A549 (cell line): ENCODE measurements at regions not wholly inside any gene's neighbourhood (a gene's known extent, or its start where the extent isn't known, plus 50 kb on each side); places are given as distances from the start of the nearest gene placed in this dataset.

Experiments
- ATAC-seq, 2 experiments: fragments of 200-7000 bp in 1 of 2; fragments of >200 bp in 1 of 2; cut with Nextera tagmentation in 1 of 2; cut with Tn5 transposase in 1 of 2; 3 replicates each; pipeline versions ENCODE4 v1.8.0 to v1.9.1; 2018 to 2020; ENCODE audit warnings: mild to moderate bottlenecking in 1 of 2, moderate library complexity in 1 of 2
- CTCF ChIA-PET: fragments of 300-600 bp; sonication (Branson Sonifier 250); formaldehyde crosslinking; extraction: SDS; loops from one replicate; lab custom pipeline; 2021; ENCODE audit warnings: antibody characterized with exemption, inconsistent platforms; lab: Yijun Ruan, JAX
- POLR2A ChIA-PET: fragments of 350-600 bp; formaldehyde crosslinking; extraction: SDS; loops from one replicate; lab custom pipeline; 2021; ENCODE audit warnings: antibody characterized with exemption, inconsistent platforms; lab: Yijun Ruan, JAX
- DNase-seq, 2 experiments: peaks; one replicate each; pipeline versions ENCODE4 v3.0.0 to v3.0.0-alpha.2; 2011 to 2016; ENCODE audit warnings: low read depth in 1 of 2, low spot score in 1 of 2
- FAIRE-seq: peaks from 2 replicates; lab custom pipeline; 2011; peaks lifted over from hg19 to GRCh38; lab: Jason Lieb, UNC
- H3K27ac ChIP-seq, 2 experiments: fragments of >200 bp; sonication (Bioruptor Twin); formaldehyde crosslinking; 3 replicates each; pipeline ENCODE4 v1.5.1; 2016 to 2017
- H3K4me1 ChIP-seq: fragments of >200 bp; sonication (Bioruptor Twin); formaldehyde crosslinking; 3 replicates; pipeline ENCODE4 v1.6.1; 2016
- H3K4me2 ChIP-seq: fragments of >200 bp; sonication (Bioruptor Twin); formaldehyde crosslinking; 3 replicates; pipeline ENCODE4 v1.6.1; 2016
- H3K4me3 ChIP-seq: fragments of >200 bp; sonication (Bioruptor Twin); formaldehyde crosslinking; 3 replicates; pipeline ENCODE4 v1.5.1; 2016
- H3K9me3 ChIP-seq: fragments of >200 bp; sonication (Bioruptor Twin); formaldehyde crosslinking; 3 replicates; pipeline ENCODE4 v1.6.1; 2016
- CBX2 ChIP-seq: fragments of 200-600 bp; sonication (generic); IDR thresholded peaks from 2 replicates; pipeline ENCODE4 v1.6.1; 2016; ENCODE audit warnings: low read depth, mild to moderate bottlenecking, borderline replicate concordance
- CEBPB ChIP-seq, 2 experiments: fragments of >200 bp in 1 of 2; sonication (Bioruptor Twin) in 1 of 2; formaldehyde crosslinking in 1 of 2; IDR thresholded peaks; 2 replicates each; pipeline ENCODE4 v1.6.1; 2012 to 2016
- CHD2 ChIP-seq: fragments of 150-350 bp; IDR thresholded peaks from 2 replicates; pipeline ENCODE4 v1.6.1; 2014; ENCODE audit warnings: low read length; ENCODE audit not compliant: partially characterized antibody
- CHD4 ChIP-seq: fragments of 200-600 bp; sonication (generic); IDR thresholded peaks from 2 replicates; pipeline ENCODE4 v1.6.1; 2016; ENCODE audit warnings: antibody characterized with exemption, mild to moderate bottlenecking, borderline replicate concordance
- EHF ChIP-seq: fragments of 250-450 bp; sonication (Bioruptor Pico); IDR thresholded peaks from 2 replicates; pipeline ENCODE4 v1.5.0; 2020; ENCODE audit warnings: mild to moderate bottlenecking
- ESRRA ChIP-seq: fragments of 150-350 bp; IDR thresholded peaks from 2 replicates; pipeline ENCODE4 v1.6.1; 2014; ENCODE audit warnings: mild to moderate bottlenecking, low read length, borderline replicate concordance
- FOSB ChIP-seq: fragments of 250-450 bp; sonication (Bioruptor Pico); IDR thresholded peaks from 2 replicates; pipeline ENCODE4 v1.5.0; 2020; ENCODE audit warnings: mild to moderate bottlenecking, moderate library complexity
- GATA3 ChIP-seq: IDR thresholded peaks from 2 replicates; pipeline ENCODE4 v1.6.1; 2012; ENCODE audit warnings: borderline replicate concordance
- HOXB5 ChIP-seq: fragments of 250-450 bp; sonication (Bioruptor Pico); IDR thresholded peaks from 2 replicates; pipeline ENCODE4 v1.5.0; 2020; ENCODE audit warnings: mild to moderate bottlenecking, moderate library complexity
- JUN ChIP-seq, 2 experiments: fragments of >200 bp; sonication (Bioruptor Twin); formaldehyde crosslinking; IDR thresholded peaks; 2 replicates in 1 of 2; 3 replicates in 1 of 2; pipeline ENCODE4 v1.6.1; 2016 to 2017
- MAFK ChIP-seq: fragments of 450-650 bp; IDR thresholded peaks from 2 replicates; pipeline ENCODE4 v1.6.1; 2014; ENCODE audit not compliant: partially characterized antibody
- MAX ChIP-seq: IDR thresholded peaks from 2 replicates; pipeline ENCODE4 v1.6.1; 2012
- NPAS2 ChIP-seq: fragments of 250-450 bp; sonication (Bioruptor Pico); IDR thresholded peaks from 2 replicates; pipeline ENCODE4 v1.8.0; 2022; ENCODE audit warnings: mild to moderate bottlenecking, moderate library complexity, borderline replicate concordance
- RAD21 ChIP-seq, 2 experiments: fragments of >200 bp in 1 of 2; sonication (Bioruptor Twin) in 1 of 2; formaldehyde crosslinking in 1 of 2; IDR thresholded peaks in 1 of 2; conservative IDR thresholded peaks in 1 of 2; 2 replicates in 1 of 2; 3 replicates in 1 of 2; pipeline ENCODE4 v1.6.1; 2012 to 2018; ENCODE audit warnings: inconsistent platforms in 1 of 2
- RCOR1 ChIP-seq: fragments of 150-350 bp; IDR thresholded peaks from 2 replicates; pipeline ENCODE4 v1.6.1; 2014; ENCODE audit warnings: antibody characterized with exemption, low read length, low read depth
- RFX5 ChIP-seq: fragments of 450-650 bp; IDR thresholded peaks from 2 replicates; pipeline ENCODE4 v1.7.1; 2014; ENCODE audit warnings: antibody characterized with exemption, mild to moderate bottlenecking, moderate library complexity
- RNF2 ChIP-seq: fragments of 200-600 bp; sonication (generic); IDR thresholded peaks from 2 replicates; pipeline ENCODE4 v1.6.1; 2016; ENCODE audit warnings: low read depth, mild to moderate bottlenecking, antibody characterized with exemption, moderate library complexity, borderline replicate concordance
- ZFP36 ChIP-seq: fragments of 450-650 bp; IDR thresholded peaks from 2 replicates; pipeline ENCODE4 v1.6.1; 2014; ENCODE audit warnings: borderline replicate concordance; ENCODE audit not compliant: partially characterized antibody
- WGBS: methylation state at CpG from one replicate; pipeline ENCODE4 v1.1.6; 2017; ENCODE audit errors: missing lambda C conversion rate; 5-methylcytosine and 5-hydroxymethylcytosine counted together
- TF ChIP-seq, protein P1 (sequence below): IDR thresholded peaks from 2 replicates; pipeline ENCODE4 v1.6.1; 2012
- TF ChIP-seq, protein P2 (sequence below): fragments of 200-600 bp; sonication (generic); IDR thresholded peaks from 2 replicates; pipeline ENCODE4 v1.6.1; 2016; ENCODE audit warnings: antibody characterized with exemption, mild to moderate bottlenecking, moderate library complexity
- TF ChIP-seq, protein P3 (sequence below): IDR thresholded peaks from 2 replicates; pipeline ENCODE4 v1.6.1; 2012; ENCODE audit warnings: low read depth, borderline replicate concordance

DNA sequence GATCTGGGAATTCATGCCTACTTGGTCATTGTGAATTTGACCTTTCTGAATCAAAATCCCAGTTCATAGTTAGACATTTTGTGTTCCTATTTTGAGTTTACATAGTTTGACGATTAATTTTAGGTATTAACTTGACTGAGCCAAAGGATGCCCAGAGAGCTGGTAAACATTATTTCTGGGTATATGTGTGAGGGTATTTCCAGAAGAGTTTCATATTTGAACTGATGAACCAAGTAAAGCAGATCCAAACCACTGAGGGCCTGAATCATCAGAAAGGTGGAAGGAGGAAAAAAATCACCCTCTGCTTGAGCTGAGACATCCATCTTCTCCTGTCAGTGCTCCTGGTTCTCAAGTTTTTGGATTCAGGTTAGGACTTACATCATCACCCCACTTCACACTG lies 116.6 kb downstream of the CYSLTR2 start:
- Histone ChIP-seq H3K4me2 (no peak overlapping the region), H3K9me3 (no peaks in the 10 kb centered on the region; the same call in 2 of the 3 replicates), H3K27ac (no peak overlapping the region; a peak in 1 of 6 replicates)
- no peak for DNase-seq
- TF ChIP-seq, protein P1, sequence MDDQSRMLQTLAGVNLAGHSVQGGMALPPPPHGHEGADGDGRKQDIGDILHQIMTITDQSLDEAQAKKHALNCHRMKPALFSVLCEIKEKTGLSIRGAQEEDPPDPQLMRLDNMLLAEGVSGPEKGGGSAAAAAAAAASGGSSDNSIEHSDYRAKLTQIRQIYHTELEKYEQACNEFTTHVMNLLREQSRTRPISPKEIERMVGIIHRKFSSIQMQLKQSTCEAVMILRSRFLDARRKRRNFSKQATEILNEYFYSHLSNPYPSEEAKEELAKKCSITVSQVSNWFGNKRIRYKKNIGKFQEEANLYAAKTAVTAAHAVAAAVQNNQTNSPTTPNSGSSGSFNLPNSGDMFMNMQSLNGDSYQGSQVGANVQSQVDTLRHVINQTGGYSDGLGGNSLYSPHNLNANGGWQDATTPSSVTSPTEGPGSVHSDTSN = no peak
- no peak for TF ChIP-seq FOSB (CRISPR knock-in tag)
- TF ChIP-seq MAX = no peak
- no peak for TF ChIP-seq RNF2
- no peak for TF ChIP-seq HOXB5
- no peak for TF ChIP-seq GATA3
- TF ChIP-seq CEBPB (IDR thresholded peaks at IDR 0.05) = no peak
- no peak for TF ChIP-seq CHD4
- TF ChIP-seq, all 56 proteins: peak for 0
- ChIA-PET CTCF (interaction anchor here (0.9 to 9.7 kb wide), 6 partner anchors 10 to 732 kb away, joined by 3 to 141 read pairs (median 7); partner anchors contain the start of gene NUDT15), POLR2A (no interaction called here)
- ATAC-seq (no peak), FAIRE-seq (no peak)
- Histone ChIP-seq H3K4me1 (no peaks in the 10 kb centered on the region), H3K4me3 (no peak overlapping the region)
- 88% methylated on average over 1 of the region's 1 CpG for WGBS

- no peak for TF ChIP-seq ZFP36
- TF ChIP-seq EHF (CRISPR knock-in tag) = no peak
- no peak for TF ChIP-seq ESRRA
- no peak for TF ChIP-seq FOSB (CRISPR knock-in tag)
- TF ChIP-seq, protein P2, sequence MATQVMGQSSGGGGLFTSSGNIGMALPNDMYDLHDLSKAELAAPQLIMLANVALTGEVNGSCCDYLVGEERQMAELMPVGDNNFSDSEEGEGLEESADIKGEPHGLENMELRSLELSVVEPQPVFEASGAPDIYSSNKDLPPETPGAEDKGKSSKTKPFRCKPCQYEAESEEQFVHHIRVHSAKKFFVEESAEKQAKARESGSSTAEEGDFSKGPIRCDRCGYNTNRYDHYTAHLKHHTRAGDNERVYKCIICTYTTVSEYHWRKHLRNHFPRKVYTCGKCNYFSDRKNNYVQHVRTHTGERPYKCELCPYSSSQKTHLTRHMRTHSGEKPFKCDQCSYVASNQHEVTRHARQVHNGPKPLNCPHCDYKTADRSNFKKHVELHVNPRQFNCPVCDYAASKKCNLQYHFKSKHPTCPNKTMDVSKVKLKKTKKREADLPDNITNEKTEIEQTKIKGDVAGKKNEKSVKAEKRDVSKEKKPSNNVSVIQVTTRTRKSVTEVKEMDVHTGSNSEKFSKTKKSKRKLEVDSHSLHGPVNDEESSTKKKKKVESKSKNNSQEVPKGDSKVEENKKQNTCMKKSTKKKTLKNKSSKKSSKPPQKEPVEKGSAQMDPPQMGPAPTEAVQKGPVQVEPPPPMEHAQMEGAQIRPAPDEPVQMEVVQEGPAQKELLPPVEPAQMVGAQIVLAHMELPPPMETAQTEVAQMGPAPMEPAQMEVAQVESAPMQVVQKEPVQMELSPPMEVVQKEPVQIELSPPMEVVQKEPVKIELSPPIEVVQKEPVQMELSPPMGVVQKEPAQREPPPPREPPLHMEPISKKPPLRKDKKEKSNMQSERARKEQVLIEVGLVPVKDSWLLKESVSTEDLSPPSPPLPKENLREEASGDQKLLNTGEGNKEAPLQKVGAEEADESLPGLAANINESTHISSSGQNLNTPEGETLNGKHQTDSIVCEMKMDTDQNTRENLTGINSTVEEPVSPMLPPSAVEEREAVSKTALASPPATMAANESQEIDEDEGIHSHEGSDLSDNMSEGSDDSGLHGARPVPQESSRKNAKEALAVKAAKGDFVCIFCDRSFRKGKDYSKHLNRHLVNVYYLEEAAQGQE = no peak
- no peak for TF ChIP-seq RAD21 (conservative IDR thresholded peaks at IDR 0.05 in 1 of 2, IDR thresholded peaks at IDR 0.05 in 1 of 2)
- TF ChIP-seq, protein P1 = no peak
- TF ChIP-seq, all 56 proteins: peak for 0
- ATAC-seq (no peak), DNase-seq (no peak), FAIRE-seq (no peak)
- Histone ChIP-seq H3K9me3 (no peaks in the 10 kb centered on the region), H3K4me3 (no peak overlapping the region), H3K4me2 (no peak overlapping the region), H3K4me1 (no peaks in the 10 kb centered on the region), H3K27ac (no peak overlapping the region)
- WGBS = 32% methylated on average over 1 of the region's 1 CpG
- ChIA-PET POLR2A (no interaction called here), CTCF (interaction anchor here (1.9 to 9.7 kb wide), 2 partner anchors 177 to 439 kb away, joined by 7 to 141 read pairs; no protein-coding TSS in a partner anchor)
Observed at GRCh38 chr13:48772908-48773307, 119.2 kb downstream of the CYSLTR2 start.

DNA sequence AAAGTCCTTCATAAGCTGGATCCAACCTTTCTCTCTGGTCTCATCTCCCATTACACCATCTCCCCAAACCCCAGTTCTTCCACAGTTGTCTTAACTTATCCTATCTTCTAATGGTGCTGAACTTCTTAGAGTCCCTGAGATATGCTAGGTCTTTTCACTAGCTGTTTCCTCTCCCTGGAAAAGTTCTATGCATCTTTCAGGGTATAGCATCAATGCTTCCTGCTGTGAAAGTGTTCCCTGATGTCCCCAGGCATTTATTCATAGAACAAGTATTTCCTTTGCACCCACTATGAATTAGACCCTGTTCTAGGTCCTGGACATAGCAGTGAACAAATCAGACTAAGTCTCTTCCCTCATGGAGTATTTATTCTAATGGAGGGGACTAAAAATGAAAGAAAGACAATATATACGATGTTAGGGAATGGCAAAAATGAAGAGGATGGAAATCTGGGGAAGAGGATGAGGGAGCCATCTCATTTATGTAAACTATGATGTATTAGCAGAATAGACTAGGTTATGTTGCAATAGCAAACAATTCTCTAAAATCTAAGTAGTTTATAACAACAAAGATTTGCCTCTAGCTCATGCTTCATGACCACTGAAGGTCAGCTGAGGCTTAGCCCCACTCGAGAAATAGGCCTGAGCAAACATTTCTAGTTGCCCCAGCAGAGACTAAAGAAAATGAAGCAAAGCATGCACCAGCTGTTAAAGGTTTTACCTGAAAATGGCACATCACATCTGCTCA lies 120.0 kb downstream of the CYSLTR2 start:
- WGBS = 13% methylated on average over 2 of the region's 2 CpGs
- DNase-seq = no peak
- Histone ChIP-seq H3K4me3 (no peak overlapping the region), H3K4me1 (no peaks in the 10 kb centered on the region), H3K4me2 (no peak overlapping the region), H3K27ac (no peak overlapping the region), H3K9me3 (no peaks in the 10 kb centered on the region; the same call in 2 of the 3 replicates)
- POLR2A ChIA-PET = no interaction called here
- CTCF ChIA-PET = interaction anchor here (9.7 kb wide), 1 partner anchor 178 kb away, joined by 141 read pairs; no protein-coding TSS in a partner anchor
- no peak for ATAC-seq
- no peak for FAIRE-seq
- TF ChIP-seq CHD2 = no peak
- TF ChIP-seq CBX2 = no peak
- TF ChIP-seq GATA3 = no peak
- no peak for TF ChIP-seq MAFK
- TF ChIP-seq RFX5 = no peak
- TF ChIP-seq, protein P3, sequence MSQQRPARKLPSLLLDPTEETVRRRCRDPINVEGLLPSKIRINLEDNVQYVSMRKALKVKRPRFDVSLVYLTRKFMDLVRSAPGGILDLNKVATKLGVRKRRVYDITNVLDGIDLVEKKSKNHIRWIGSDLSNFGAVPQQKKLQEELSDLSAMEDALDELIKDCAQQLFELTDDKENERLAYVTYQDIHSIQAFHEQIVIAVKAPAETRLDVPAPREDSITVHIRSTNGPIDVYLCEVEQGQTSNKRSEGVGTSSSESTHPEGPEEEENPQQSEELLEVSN = no peak
- TF ChIP-seq NPAS2 = no peak
- TF ChIP-seq RCOR1 = no peak
- no peak for TF ChIP-seq RNF2
- TF ChIP-seq JUN (IDR thresholded peaks at IDR 0.05) = no peak
